GM12873 (cell line): ENCODE measurements at regions not wholly inside any gene's neighbourhood (a gene's known extent, or its start where the extent isn't known, plus 50 kb on each side); places are given as distances from the start of the nearest gene placed in this dataset.

ENCODE experiments used
- CTCF ChIP-seq: IDR thresholded peaks from 2 replicates; pipeline ENCODE4 v1.5.1; 2012; ENCODE audit warnings: low read depth, mild to moderate bottlenecking, moderate library complexity, low read length, control low read depth; ENCODE audit not compliant: insufficient read depth; ENCODE audit errors: missing control alignments

- no peak for TF ChIP-seq CTCF
Measured at GRCh38 chr6:134373993-134374392, 56.1 kb upstream of the SGK1 start.

GRCh38 chr6:134373282-134373922 is 55.5 kb upstream of the SGK1 start:
- TF ChIP-seq CTCF: no peak

GRCh38 chr6:134372603-134373281 is 54.8 kb upstream of the SGK1 start:
- TF ChIP-seq CTCF: no peak

- no peak for TF ChIP-seq CTCF
Measured at GRCh38 chr6:134368670-134369069, 50.8 kb upstream of the SGK1 start.
